GM23338 (cell line): ENCODE measurements at regions not wholly inside any gene's neighbourhood (a gene's known extent, or its start where the extent isn't known, plus 50 kb on each side); places are given as distances from the start of the nearest gene placed in this dataset.

Experiments
- ATAC-seq: fragments of 200-7000 bp; cut with Tn5 transposase; 3 replicates; pipeline ENCODE4 v1.9.1; 2020
- DNase-seq: peaks from one replicate; pipeline ENCODE4 v3.0.0-alpha.2; 2015; ENCODE audit warnings: low spot score
- H2AFZ ChIP-seq: fragments of 200-600 bp; sonication (generic); 2 replicates; pipeline ENCODE4 v1.8.0; 2016; ENCODE audit warnings: antibody characterized with exemption, mild to moderate bottlenecking, moderate library complexity
- H3F3A ChIP-seq: fragments of 200-600 bp; sonication (generic); replicated peaks from 2 replicates; pipeline ENCODE4 v1.8.0; 2017; ENCODE audit warnings: antibody characterized with exemption, mixed run types, low read depth
- H3K27ac ChIP-seq: fragments of 200-600 bp; sonication (generic); 2 replicates; pipeline ENCODE4 v1.6.1; 2016; ENCODE audit warnings: low read depth
- H3K27me3 ChIP-seq: fragments of 200-600 bp; sonication (generic); 2 replicates; pipeline ENCODE4 v1.8.0; 2016; ENCODE audit warnings: mild to moderate bottlenecking, mixed run types, moderate library complexity; ENCODE audit not compliant: insufficient read depth
- H3K36me3 ChIP-seq: fragments of 200-600 bp; sonication (generic); 2 replicates; pipeline ENCODE4 v1.8.0; 2016; ENCODE audit warnings: mild to moderate bottlenecking; ENCODE audit not compliant: insufficient read depth
- H3K4me1 ChIP-seq: fragments of 200-600 bp; sonication (generic); 2 replicates; pipeline ENCODE4 v1.8.0; 2016; ENCODE audit warnings: mild to moderate bottlenecking, moderate library complexity; ENCODE audit not compliant: insufficient read depth
- H3K4me2 ChIP-seq: fragments of 200-600 bp; sonication (generic); 2 replicates; pipeline ENCODE4 v1.7.1; 2017; ENCODE audit warnings: mixed run types
- H3K4me3 ChIP-seq: fragments of 200-600 bp; sonication (generic); 2 replicates; pipeline ENCODE4 v1.6.1; 2016; ENCODE audit warnings: mixed run types
- H3K79me2 ChIP-seq: fragments of 200-600 bp; sonication (generic); replicated peaks from 2 replicates; pipeline ENCODE4 v1.8.0; 2017; ENCODE audit warnings: mild to moderate bottlenecking; ENCODE audit not compliant: insufficient read depth
- H3K9me2 ChIP-seq: fragments of 200-600 bp; sonication (generic); 2 replicates; pipeline ENCODE4 v1.8.0; 2017; ENCODE audit not compliant: insufficient read depth
- H4K20me1 ChIP-seq: fragments of 200-600 bp; sonication (generic); replicated peaks from 2 replicates; pipeline ENCODE4 v1.8.0; 2017; ENCODE audit warnings: mild to moderate bottlenecking; ENCODE audit not compliant: insufficient read depth
- H3K27ac Mint-ChIP-seq: 2 replicates; pipeline ENCODE4 v1.8.0; 2020; ENCODE audit warnings: inconsistent platforms, mild to moderate bottlenecking, moderate library complexity, mixed read lengths
- H3K27me3 Mint-ChIP-seq: 3 replicates; pipeline ENCODE4 v1.8.0; 2022; ENCODE audit warnings: low read depth, mild to moderate bottlenecking, moderate library complexity, mixed read lengths, inconsistent platforms; ENCODE audit not compliant: insufficient read depth, poor library complexity
- H3K36me3 Mint-ChIP-seq: 3 replicates; pipeline ENCODE4 v1.8.0; 2021; ENCODE audit warnings: low read depth, mild to moderate bottlenecking, inconsistent platforms, moderate library complexity, mixed read lengths
- H3K4me1 Mint-ChIP-seq: 3 replicates; pipeline ENCODE4 v1.8.0; 2020; ENCODE audit warnings: mild to moderate bottlenecking, inconsistent platforms, mixed read lengths
- H3K4me3 Mint-ChIP-seq: 3 replicates; pipeline ENCODE4 v1.8.0; 2021; ENCODE audit warnings: moderate library complexity, mild to moderate bottlenecking, inconsistent platforms, mixed read lengths
- H3K9me3 Mint-ChIP-seq: 3 replicates; pipeline ENCODE4 v1.8.0; 2020; ENCODE audit warnings: moderate library complexity, mild to moderate bottlenecking, inconsistent platforms, mixed read lengths
- CREB1 ChIP-seq: fragments of 250-450 bp; sonication (Bioruptor Pico); IDR thresholded peaks from 2 replicates; pipeline ENCODE4 v1.5.0; 2020; ENCODE audit warnings: low read depth, mild to moderate bottlenecking, moderate library complexity
- ETS1 ChIP-seq: IDR thresholded peaks from 2 replicates; pipeline ENCODE4 v1.6.1; 2016; ENCODE audit warnings: antibody characterized with exemption
- EZH2 ChIP-seq: fragments of 200-600 bp; sonication (generic); IDR thresholded peaks from one replicate; pipeline ENCODE4 v1.8.0; 2017; ENCODE audit warnings: antibody characterized with exemption, mild to moderate bottlenecking, low read depth; ENCODE audit not compliant: unreplicated experiment
- EZH2phosphoT487 ChIP-seq: fragments of 200-600 bp; sonication (generic); IDR thresholded peaks from one replicate; pipeline ENCODE4 v1.8.1; 2018; ENCODE audit warnings: antibody characterized with exemption; ENCODE audit not compliant: unreplicated experiment
- NANOG ChIP-seq: IDR thresholded peaks from 2 replicates; pipeline ENCODE4 v1.6.1; 2016; ENCODE audit warnings: antibody characterized with exemption, borderline replicate concordance
- POLR2AphosphoS5 ChIP-seq: IDR thresholded peaks from 2 replicates; pipeline ENCODE4 v1.6.1; 2016; ENCODE audit warnings: antibody characterized with exemption, low read depth
- REST ChIP-seq: IDR thresholded peaks from one replicate; pipeline ENCODE4 v1.6.1; 2018; ENCODE audit warnings: antibody characterized with exemption; ENCODE audit not compliant: unreplicated experiment
- STAT1 ChIP-seq: IDR thresholded peaks from one replicate; pipeline ENCODE4 v1.6.1; 2016; ENCODE audit warnings: antibody characterized with exemption; ENCODE audit not compliant: unreplicated experiment
- ZNF114 ChIP-seq: fragments of 250-450 bp; sonication (Bioruptor Pico); IDR thresholded peaks from 2 replicates; pipeline ENCODE4 v1.5.0; 2020; ENCODE audit warnings: mild to moderate bottlenecking, moderate library complexity
- ZNF462 ChIP-seq: fragments of 250-450 bp; sonication (Bioruptor Pico); IDR thresholded peaks from 2 replicates; pipeline ENCODE4 v1.5.0; 2020; ENCODE audit warnings: mild to moderate bottlenecking, moderate library complexity
- TF ChIP-seq, protein P1 (sequence below), 2 experiments: fragments of 200-600 bp in 1 of 2; sonication (generic) in 1 of 2; conservative IDR thresholded peaks; 2 replicates each; pipeline versions ENCODE4 v1.5.1 to v1.6.1; 2016 to 2017; ENCODE audit warnings: antibody characterized with exemption in 2 of 2, low read depth in 2 of 2, mild to moderate bottlenecking in 2 of 2, moderate library complexity in 1 of 2

GRCh38 chr3:18791182-18791581 is 357.1 kb upstream of the KCNH8 start:
- Mint-ChIP-seq H3K27ac (no peak overlapping the region), H3K4me1 (no peaks in the 10 kb centered on the region), H3K4me3 (no peak overlapping the region), H3K9me3 (no peaks in the 10 kb centered on the region; the same call in 2 of the 3 replicates), H3K36me3 (no peaks in the 10 kb centered on the region), H3K27me3 (peaks cover 2% of the 10 kb centered on the region)
- H3K4me2 ChIP-seq: no peak overlapping the region
- no peak for TF ChIP-seq ETS1
- no peak for TF ChIP-seq EZH2
- no peak for TF ChIP-seq STAT1
- TF ChIP-seq POLR2AphosphoS5: no peak
- no peak for TF ChIP-seq NANOG
- TF ChIP-seq CREB1 (CRISPR knock-in tag): no peak
- TF ChIP-seq, protein P1, sequence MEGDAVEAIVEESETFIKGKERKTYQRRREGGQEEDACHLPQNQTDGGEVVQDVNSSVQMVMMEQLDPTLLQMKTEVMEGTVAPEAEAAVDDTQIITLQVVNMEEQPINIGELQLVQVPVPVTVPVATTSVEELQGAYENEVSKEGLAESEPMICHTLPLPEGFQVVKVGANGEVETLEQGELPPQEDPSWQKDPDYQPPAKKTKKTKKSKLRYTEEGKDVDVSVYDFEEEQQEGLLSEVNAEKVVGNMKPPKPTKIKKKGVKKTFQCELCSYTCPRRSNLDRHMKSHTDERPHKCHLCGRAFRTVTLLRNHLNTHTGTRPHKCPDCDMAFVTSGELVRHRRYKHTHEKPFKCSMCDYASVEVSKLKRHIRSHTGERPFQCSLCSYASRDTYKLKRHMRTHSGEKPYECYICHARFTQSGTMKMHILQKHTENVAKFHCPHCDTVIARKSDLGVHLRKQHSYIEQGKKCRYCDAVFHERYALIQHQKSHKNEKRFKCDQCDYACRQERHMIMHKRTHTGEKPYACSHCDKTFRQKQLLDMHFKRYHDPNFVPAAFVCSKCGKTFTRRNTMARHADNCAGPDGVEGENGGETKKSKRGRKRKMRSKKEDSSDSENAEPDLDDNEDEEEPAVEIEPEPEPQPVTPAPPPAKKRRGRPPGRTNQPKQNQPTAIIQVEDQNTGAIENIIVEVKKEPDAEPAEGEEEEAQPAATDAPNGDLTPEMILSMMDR (conservative IDR thresholded peaks at IDR 0.05; ENCODE audit: low read depth in 2 of 2): no peak
- no peak for TF ChIP-seq ZNF462 (CRISPR knock-in tag)
- TF ChIP-seq ZNF114 (CRISPR knock-in tag): no peak
- TF ChIP-seq EZH2phosphoT487: no peak
- no peak for TF ChIP-seq REST
- 0 out of 2 replicates have a peak, but pooled peaks cover 6% of the 10 kb centered on the region for H3K9me2 ChIP-seq
- H3F3A ChIP-seq: no peaks in the 10 kb centered on the region
- DNase-seq (no peak), ATAC-seq (no peak)
- no peak overlapping the region; the same call in 1 of the 2 replicates for H2AFZ ChIP-seq
- H3K4me1 ChIP-seq: no peaks in the 10 kb centered on the region
- no peaks in the 10 kb centered on the region for H3K27me3 ChIP-seq
- no peak overlapping the region for H3K27ac ChIP-seq
- H4K20me1 ChIP-seq: no peaks in the 10 kb centered on the region
- H3K79me2 ChIP-seq: no peaks in the 10 kb centered on the region
- no peak overlapping the region for H3K4me3 ChIP-seq
- no peaks in the 10 kb centered on the region for H3K36me3 ChIP-seq
